HG02642 (cell line): ENCODE measurements at regions not wholly inside any gene's neighbourhood (a gene's known extent, or its start where the extent isn't known, plus 50 kb on each side); places are given as distances from the start of the nearest gene placed in this dataset.

Experiments used
- ATAC-seq: cut with Tn5 transposase; IDR thresholded peaks from one replicate; pipeline ENCODE4 v1.9.1; 2021; ENCODE audit warnings: mild to moderate bottlenecking; ENCODE audit not compliant: unreplicated experiment, poor library complexity

GRCh38 chr1:60345049-60345448, 271.5 kb upstream of the C1orf87 start:
- ATAC-seq = no peak

DNA sequence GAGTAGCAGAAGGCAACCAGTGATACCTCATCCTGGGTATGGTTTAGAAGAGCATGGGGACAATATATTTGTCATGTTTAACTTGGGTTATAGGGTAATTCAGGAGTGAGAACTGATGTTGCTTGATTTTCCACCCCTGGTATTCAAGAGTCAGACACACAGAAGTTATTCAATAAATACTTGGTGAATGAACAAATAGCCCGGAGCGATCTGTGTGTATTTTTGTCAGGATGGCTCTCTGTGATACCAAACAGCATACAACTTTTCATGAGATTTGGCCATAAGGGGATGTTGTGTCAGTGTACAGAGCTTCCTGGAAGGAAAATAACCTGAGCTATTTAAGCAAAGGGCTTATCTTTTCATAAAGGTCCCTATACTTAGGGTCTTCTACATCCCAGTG, 270.2 kb upstream of the C1orf87 start:
- no peak for ATAC-seq

- no peak for ATAC-seq
Measured at GRCh38 chr1:60342569-60342968, 269.0 kb upstream of the C1orf87 start.

- ATAC-seq = no peak
Measured at GRCh38 chr1:60341274-60341673, 267.7 kb upstream of the C1orf87 start.

DNA sequence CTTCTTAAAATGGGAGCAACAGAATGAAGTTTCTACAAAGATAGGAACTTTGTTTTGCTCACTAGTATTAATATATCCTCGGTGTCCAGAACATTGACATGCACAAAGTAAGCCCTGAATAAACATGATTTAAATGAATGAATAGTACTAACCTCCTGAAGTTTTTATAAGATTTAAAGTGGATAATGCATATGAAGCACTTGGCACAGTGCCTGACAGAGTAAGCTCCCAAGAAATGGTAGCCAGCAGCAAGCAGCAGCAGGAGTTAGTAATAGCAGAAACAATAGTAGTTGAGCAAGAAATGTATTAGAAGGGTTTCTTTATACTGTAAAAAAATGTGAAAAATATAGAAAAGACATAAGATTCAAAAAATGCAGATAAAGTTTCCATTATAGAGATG, 258.1 kb upstream of the C1orf87 start:
- no peak for ATAC-seq

DNA sequence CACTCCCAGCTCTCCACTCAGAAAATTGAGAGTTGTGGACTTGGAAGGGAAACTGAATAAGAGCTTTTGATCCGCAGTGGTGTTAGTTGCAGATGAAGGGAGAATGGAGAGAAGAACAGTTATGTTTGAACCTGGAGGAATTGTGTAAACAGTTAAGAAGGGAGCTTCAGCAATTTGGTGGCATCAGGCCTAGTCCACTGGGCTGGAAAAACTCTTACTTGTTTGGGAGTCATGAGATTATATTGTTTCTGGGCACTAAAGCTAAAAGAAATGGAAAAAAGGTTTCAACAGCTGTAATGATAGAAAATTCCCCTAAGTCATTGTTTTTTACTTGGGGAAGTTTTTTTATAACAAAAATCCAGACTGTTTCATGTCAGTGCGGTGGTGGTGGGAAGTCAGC, 256.1 kb upstream of the C1orf87 start:
- ATAC-seq = no peak

DNA sequence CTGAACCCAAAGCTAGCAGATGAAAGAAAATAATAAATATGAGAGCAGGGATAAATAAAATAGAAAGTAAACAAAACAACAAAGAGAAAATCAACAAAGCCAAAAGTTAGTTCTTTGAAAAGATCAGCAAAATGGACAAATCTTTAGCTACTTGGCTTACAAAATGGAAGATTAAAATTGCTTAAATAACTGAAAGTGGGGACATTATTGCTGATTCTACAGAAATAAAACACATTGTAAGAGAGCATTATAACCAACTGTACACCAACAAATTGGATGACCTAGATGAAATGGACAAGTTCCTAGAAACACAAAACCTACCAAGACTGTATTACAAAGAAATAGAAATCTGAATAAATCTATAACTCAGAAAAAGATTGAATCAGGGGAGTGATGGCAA, 238.3 kb upstream of the C1orf87 start:
- ATAC-seq = no peak

- ATAC-seq = no peak
Measured at GRCh38 chr1:60299581-60299980, 226.0 kb upstream of the C1orf87 start.

GRCh38 chr1:60298290-60298689, 224.7 kb upstream of the C1orf87 start:
- ATAC-seq = no peak

DNA sequence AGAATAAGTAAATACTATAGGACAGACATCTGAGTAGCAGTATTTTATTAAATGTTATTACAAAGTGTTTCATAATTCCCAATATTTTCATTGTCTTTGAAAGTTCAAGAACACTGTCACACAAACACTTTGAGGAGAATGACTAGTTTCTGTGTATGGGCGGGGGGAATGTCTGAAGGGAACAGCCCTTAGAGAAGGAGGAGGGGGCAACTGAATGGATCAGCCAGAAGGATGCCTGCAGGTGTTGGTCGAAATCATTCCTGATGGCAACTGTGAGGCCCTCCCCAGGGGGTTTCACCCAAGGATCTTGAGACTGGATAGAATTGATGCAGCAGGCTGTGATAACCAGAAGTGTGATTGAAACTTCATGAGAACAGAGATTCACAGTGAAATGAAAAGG, 223.2 kb upstream of the C1orf87 start:
- no peak for ATAC-seq

DNA sequence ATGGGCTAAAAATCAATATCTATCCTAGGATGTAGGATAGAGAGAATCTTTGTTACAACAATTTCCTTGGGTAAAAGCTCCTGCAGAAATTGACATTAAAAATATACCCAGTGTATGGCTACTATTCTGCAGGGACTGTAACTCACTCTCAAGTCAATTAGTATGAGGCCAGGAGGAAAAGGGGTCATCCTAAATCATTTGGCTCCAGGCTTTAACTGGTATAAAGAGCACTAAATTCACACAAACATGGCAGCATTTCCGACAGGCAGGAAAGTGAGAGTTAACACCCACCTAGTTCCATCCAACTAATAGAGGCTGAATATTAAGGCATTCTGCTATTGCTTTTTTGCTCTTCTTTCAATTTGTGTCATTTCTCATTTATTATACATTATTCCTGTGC, 218.6 kb upstream of the C1orf87 start:
- no peak for ATAC-seq

DNA sequence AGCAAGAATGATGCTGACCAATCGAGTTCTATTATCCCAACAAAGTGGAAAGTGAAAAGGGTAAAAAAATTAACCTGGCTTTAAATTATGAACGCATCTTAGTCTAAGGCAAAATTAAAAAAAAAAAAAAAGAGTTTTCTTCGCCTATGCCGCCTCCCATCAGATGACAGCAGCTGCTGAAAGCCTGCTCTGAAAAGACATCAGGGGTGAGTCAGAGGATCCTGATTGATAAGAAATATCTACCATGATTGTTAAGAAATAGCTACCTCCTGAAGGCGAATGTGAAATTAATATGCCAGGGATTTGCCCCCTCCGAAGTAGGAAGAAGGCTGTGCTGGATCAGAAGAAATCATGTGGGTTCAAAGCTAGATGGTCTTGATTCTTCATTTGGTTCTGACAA, 216.8 kb upstream of the C1orf87 start:
- ATAC-seq = no peak

- ATAC-seq = no peak
Measured at GRCh38 chr1:60287536-60287935, 214.0 kb upstream of the C1orf87 start.

- no peak for ATAC-seq
Measured at GRCh38 chr1:60283690-60284089, 210.1 kb upstream of the C1orf87 start.

GRCh38 chr1:60281360-60281932, 207.9 kb upstream of the C1orf87 start:
- peak; percentile 79 for ATAC-seq

GRCh38 chr1:60280819-60281218, 207.2 kb upstream of the C1orf87 start:
- no peak for ATAC-seq

DNA sequence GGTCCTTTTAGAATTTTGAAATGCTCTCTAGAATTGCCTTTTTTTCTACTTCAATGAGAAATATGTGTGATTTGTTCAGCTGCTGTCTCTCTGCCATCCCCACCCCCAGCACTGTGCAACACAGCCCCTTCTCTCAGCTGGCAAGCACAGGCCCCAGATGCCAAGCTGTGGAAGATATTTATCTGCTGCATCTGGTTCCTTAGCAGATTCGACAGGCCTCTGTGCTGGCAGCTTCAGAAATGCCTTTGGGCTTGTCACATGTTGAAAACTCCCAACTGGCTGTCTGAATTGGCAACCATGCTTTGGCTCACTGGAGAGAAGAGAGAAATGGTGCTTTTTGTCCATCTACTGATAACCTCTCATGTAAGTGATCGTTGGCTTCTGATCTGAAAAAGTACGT, 206.7 kb upstream of the C1orf87 start:
- no peak for ATAC-seq

GRCh38 chr1:60279798-60280197, 206.2 kb upstream of the C1orf87 start:
- ATAC-seq = no peak

GRCh38 chr1:60277269-60277668, 203.7 kb upstream of the C1orf87 start:
- ATAC-seq = no peak

GRCh38 chr1:60274422-60275290, 201.1 kb upstream of the C1orf87 start:
- ATAC-seq = no peak

DNA sequence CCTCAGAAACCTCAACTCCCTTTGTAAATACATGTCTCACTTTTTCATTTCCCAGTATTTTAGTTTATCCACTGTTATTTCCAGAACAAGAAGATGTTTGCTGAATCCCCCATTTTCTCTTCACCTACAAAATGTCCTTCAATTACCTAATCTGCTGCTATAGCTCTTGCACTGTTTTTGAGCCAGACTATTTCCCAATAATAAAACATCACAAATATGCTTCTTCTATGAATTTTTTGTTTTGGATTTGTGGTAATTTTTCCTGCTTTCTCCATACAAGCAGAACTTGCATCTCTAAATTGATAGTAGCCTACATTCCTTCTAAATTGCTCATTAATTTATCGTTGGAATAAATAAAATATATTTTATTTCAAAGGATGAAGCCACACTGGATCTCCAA, 199.6 kb upstream of the C1orf87 start:
- no peak for ATAC-seq

GRCh38 chr1:60271041-60271440, 197.5 kb upstream of the C1orf87 start:
- ATAC-seq = no peak
